HG03469 (cell line): ENCODE measurements at regions not wholly inside any gene's neighbourhood (a gene's known extent, or its start where the extent isn't known, plus 50 kb on each side); places are given as distances from the start of the nearest gene placed in this dataset.

Experiments
- ATAC-seq: cut with Tn5 transposase; IDR thresholded peaks from one replicate; pipeline ENCODE4 v1.9.1; 2021; ENCODE audit warnings: mild to moderate bottlenecking, moderate library complexity, moderate number of reproducible peaks; ENCODE audit not compliant: unreplicated experiment

DNA sequence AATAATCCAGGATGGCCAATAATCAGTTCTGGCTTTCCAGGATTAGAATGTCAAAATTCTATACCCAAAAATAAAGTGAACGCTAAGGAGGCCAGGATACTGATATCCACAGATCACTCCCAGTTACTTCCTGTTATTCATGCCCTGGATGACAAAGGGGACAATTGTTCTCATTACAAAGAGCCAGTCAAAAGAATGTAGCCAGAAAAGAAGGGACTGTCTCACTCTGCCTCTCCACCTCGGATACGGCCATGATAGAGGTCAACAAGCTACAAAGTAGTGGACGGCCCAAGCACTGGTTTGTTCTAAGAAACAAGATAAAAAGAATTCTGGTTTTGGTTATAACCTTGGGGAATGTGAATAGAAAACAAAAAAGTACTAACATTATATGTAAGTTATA lies 116.1 kb upstream of the ATF7IP start:
- ATAC-seq, result no peak

DNA sequence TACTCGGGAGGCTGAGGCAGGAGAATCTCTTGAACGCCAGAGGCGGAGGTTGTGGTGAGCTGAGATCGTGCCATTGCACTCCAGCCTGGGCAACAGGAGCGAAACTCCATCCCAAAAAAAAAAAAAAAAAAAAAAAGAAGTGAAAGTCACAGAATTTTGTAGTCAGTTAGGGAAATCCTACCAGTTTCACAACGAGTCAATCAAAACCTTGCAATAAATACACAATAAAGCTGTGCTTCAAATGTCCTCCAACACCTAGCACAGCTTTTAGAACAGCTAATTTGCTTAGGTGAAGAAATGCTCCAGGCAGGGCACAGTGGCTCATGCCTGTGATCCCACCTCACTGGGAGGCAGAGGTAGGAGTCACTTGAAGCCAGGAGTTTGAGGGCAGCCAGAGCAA lies 112.8 kb upstream of the ATF7IP start:
- ATAC-seq, result no peak

DNA sequence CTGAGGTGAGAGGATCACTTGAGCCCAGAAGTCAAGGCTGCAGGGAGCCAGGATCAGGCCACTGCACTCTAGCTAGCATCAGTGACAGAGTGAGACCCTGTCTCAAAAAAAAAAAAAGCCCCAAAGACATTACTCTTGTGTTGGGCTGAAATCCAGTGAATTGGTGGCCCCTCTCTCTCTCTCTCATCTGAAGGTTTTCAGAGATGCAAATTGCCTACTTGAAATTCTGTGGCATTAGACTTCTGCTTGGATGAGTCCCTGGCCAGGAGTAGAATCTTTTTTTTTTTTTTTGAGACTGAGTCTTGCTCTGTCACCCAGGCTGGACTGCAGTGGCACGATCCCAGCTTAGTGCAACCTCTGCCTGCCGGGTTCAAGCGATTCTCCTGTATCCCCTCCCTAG lies 112.0 kb upstream of the ATF7IP start:
- no peak for ATAC-seq

DNA sequence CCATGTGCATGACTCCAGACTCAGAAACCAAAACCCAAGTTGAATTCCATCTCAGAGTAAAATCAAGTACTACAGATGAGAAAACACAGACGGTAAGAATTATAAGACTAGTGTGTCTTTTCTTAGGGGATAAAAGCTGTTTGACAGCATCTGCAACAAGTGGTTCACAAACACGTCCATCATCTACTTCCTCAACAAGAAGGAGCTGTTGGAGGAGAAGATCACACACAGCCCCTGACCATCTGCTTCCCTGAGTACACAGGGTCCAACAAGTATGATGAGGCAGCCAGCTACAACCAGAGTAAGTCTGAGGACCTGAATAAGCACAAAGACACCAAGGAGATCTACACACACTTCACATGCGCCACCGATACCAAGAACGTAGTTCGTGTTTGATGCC lies 110.7 kb upstream of the ATF7IP start:
- ATAC-seq, result no peak

DNA sequence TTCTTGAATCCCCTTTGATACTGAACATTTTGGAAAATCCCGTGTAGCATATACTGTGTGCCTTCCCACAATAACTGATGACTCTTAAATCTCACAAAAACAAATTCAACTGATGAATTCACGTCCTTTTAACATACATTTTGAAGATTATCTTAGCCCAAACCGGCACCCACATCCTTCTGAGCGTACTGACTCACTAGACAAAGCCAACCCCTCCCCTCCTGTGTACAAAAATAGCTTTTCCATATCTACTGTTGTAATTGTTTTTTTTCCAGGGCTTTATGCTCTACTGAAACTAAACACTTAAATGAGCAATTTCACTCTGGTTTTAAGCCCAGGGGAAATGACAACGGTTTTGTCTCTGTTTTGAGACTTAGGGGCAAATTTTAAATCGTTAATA lies 109.4 kb upstream of the ATF7IP start:
- ATAC-seq, result no peak

DNA sequence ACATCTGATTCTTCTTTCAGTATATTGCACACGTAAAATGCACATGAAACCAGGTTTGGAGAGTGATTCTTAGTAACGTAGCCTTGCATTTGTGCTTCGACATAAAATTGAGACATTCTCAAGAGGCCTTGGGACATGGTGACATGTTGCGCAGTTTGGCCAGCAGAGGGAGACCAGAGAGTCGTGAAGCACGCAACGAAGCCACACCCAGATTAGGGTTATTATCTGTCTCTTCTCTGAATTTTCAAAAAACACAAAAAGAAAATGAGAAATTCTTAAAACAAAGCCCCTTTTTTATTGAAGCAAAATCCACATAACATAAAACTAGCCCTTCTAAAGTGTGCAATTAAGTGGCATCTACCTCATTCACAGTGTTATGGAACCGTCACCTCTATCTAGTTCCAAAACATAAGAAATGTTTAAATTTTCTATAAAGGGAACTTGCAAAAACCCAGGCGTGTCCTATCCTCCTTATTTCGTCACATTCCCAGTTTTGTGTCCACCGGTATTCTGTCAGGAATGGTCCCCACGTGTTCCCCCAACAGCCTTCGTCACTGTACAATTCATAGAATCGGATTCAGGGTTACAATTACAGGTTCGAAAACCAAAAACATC lies 108.8 kb upstream of the ATF7IP start:
- ATAC-seq, result peak; percentile 54

DNA sequence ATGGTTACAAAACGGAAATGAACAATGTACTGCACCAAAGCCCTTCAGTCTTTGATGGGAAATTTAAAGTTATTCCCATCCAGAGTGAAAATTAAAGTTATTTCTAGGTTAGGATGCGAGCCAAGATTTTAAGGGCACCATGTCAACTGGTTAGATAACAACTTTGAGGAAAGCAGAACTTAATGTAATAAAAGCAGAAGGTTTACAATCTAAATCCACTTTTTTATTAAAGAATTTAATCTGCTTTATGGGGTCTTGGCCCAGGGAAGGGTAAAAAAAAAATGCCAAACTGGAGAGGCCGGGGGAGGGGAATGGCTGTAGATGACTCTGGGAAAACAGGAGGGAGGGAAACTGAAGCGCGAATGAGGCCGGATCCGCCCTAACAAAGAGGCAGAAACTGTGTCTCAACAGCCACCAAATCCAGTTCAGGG lies 108.2 kb upstream of the ATF7IP start:
- no peak for ATAC-seq

DNA sequence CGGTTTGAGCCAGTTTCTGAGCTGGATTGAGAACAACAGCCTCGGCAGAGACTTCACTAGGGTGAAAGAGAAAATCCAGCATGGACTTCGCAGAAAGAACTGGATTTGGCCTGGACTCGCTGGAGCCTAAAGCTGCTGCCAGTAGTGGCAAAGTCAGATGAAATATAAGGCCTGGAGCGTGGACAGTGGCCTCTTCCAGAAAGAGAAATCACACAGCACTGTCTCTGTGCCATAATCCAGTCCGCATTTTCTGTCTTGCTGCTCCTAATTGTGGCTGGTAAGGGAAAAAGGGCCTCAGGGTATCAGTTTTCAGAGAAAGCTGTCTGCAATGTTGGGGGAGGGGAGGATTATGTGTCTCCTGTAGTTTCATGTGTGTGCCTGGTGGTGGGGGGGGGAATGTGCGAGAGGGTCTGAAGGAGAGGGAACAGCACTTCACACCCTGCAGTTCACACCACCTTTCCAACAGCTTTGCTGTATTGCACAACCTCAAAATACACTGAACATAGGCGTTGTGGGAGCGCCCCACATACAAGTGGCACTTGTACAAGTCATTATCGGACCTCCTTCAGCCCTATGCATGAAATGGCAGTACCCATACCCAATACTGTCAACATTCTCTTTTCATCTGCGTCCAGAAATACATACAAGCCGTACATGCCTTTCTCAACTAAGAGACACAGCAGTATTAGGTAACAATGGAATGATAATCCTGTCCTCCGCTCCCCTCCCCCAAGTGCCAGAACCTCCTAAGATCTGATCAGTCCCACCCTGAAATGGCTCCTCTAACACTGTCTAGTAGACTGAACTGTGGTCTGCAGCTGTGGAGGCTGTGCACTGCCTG lies 107.5 kb upstream of the ATF7IP start:
- ATAC-seq, result no peak

DNA sequence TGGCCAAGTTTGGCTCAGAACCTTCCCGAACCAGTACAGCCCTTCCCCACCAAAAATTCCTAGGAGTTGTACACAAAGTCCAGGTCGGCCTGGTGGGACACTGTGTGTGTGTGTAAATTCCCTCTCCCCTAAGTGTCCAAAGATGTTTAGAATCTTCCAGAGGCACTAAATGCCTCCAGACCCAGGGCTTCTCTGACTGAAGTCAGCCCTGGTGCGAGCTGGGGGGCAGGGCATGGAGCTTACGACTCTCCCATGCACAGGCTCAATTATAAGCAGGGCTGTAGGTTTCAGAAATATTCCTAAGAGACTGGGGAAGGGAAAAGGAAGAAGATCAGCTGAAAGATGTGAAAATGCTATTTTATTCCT lies 106.9 kb upstream of the ATF7IP start:
- no peak for ATAC-seq

DNA sequence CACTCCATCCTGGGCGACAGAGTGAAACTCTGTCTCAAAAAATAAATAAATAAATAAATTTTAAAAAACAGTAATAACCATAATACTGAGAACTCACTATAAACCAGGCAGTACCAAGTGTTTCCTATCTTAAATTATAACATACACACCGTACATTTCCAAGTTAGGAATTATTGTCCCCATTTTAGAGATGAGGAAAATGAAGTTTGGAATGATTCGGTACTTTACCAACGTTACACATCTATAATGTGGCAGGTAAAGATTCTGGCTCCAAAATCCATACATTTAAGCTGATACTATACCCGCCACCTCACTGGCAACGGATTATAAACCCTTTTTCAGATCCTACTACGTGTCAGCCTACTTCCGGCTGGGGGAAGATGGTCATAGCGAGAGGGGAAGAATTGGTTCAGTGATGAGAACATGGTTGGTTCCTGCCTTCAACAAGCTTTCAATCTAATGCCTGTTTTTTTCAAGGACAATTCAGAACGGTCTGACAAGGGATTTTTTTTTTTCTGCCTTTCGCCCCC lies 105.9 kb upstream of the ATF7IP start:
- no peak for ATAC-seq

DNA sequence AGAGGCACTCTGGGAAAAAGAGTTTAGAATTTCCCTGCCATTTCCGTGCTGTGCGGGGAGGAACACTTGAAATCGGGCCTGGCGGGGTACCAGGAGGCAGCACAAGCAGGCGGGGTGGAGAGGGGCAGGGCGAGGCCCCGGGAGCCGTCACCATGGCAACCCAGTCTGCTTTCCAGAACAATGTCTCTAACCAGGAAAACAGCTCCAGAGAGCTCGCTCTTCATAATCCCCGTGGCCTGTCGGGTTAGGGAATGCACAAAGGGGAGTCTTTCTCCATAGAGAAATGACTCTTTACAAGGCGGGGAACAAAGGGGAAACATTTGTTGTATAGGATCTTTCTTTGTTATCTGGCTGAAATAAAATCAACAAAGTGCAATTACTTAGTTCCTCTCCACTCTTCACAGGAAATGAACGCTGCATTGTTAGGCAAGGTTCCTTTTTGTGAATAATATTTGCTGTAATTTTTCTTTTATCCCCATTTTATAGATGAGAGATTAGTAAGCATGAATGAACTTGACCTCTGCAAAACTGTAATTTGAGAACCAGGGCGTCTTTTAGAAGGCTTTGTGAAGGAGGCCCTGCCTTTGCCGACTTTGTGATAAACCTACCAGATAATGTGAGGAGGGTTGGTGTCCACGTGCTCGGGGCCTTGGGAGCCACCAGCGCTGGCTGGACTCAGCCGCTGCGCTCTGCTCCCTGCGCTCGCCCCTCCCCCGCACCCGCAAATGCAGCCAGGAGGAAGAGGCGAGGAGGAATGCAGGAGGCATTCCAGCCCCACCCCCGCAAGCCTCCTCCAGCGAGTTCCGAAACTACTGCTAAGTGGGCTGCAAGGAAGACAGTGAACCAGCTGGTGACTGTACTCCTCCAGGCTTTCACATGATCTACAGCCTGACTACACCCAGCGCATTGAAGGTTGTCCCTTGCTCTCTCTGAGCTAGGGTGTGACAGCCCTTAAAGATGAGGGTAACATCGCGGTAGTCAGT lies 105.2 kb upstream of the ATF7IP start:
- ATAC-seq, result no peak

DNA sequence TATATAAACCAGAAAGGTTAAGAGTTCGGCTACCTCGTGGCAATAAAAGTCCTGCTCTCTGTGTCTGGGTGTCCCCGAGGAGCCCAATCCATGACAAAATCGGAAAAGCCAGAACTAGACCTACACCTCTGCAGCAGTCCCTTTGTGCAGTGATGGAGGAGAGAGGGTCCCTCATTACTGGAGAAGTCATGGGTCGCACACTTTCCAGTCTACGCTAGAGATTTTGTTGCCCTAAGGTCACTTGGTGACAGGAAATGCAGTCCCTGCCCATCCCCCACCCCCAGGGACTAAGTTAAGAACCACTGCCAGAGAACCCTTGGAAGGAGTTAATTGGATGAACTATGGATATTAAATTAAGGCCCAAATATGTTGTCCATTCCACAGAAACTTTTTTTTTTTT lies 104.4 kb upstream of the ATF7IP start:
- ATAC-seq, result no peak

DNA sequence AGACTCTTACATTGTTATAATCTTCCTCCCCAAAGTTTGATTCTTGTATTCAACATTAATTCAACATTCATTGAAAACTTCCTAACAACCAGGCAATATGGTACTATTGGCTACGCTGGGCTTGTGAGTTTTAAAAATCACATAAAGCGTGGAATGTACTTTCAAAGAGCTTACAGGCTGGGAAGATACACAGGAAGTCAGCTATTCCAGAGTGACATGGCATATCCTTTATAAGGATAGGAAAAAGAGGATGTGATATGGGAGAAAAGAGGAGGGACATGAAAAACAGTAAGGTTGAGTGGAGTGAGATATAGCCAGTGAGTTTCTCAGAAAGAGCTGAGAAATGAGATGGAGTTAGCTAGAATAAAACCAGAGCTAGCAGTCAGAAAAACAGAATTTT lies 103.6 kb upstream of the ATF7IP start:
- no peak for ATAC-seq

DNA sequence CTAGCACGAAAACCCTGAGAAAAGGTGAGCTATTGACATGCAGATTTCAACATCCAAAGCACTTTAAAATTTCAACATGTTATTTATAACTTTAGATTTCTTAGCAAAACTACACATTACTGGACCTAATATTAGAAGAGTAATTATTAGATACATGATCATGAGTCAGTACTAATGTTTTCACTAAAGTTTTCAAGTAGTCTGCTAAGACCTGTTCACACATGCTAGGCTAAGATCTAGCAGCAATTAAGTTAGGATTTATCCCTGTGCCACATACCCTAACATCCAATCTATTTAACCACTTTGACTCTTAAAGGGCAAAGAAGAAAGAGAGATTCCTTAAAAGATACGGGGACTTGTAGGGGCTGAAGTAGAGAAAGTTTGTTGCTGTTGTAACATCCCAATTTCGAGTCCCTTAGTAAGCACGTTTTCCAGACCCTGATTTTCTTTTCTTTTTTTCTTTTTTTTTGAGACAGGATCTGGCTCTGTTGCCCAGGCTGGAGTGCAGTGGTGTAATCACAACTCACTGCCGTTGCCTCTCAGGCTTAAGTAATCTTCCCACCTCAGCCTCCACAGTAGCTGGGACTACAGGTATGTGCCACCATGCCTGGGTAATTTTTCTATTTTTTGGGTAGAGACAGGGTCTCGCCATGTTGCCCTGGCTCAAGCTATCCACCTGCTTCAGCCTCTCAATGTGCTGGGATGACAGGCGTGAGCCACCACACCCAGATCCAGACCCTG lies 102.5 kb upstream of the ATF7IP start:
- no peak for ATAC-seq

DNA sequence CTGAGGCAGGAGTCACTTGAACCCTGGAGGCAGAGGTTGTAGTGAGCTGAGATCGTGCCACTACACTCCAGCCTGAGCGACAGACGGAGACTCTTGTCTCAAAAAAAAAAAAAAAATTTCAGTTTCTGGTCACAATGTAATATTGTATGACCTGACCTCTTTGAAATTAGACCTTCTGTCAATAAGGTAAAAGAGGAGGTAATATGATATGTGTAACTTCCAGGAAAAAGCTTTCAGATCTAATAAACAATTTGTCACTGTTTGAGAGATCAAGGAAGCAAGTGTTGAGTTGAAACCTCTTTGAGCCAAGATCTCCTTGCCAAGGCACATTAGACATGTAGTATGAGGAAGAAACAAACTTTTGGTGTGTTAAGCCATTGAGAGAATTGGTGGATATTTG lies 101.7 kb upstream of the ATF7IP start:
- ATAC-seq, result no peak

DNA sequence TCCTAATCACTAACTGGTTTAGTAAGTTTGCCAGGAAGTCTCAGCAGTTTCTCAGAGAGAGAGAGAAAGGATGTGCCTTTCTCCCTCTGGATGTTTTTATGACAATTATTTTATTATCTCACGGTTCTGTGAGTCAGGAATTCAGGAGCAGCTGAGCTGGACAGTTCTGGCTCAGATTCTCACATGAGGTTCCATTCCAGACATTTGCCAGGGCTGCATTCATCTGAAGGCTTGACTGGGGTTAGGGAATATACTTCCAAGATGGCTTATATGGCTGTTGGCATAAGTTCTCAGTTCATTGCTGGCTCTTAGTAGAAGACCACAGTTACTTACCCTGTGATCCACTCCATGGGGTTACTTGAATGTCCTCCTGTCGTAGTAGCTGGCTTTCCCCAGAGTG lies 101.2 kb upstream of the ATF7IP start:
- ATAC-seq, result no peak

DNA sequence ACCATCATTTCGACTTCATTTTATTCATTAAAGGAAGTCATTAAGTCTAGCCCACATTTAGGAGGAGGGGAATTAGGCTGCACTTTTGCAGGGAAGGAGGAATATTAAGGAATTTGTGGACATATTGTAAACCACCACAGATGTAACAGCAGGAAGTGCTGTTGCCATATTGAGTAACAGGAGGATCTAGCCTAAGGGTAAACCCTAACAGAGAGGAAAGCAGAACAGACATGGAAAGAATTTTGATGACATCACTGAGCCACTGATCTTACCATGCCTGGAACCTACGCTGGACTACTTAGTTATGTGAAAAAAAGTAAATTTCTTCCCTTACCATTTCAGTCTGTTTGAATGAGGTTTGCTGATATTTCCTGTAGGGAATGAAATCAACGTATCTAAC lies 100.7 kb upstream of the ATF7IP start:
- no peak for ATAC-seq

DNA sequence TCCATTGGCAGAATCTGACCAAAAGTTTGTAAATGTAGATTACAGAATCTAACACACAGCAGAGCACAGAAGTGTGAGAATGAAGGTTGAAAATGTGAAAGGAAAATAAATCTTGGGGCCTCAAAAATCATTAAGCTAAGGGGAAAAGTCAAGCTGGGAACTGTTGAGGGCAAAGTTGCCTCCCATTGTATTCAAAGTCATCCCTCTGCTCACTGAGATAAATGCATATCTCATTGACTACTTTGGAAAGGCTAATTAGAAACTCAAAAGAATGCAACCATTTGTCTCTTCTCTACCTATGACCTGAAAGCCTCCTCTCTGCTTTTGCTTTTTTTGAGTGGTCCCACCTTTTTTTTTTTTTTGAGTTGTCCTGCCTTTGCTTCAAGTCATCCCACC lies 97.4 kb upstream of the ATF7IP start:
- ATAC-seq, result no peak

DNA sequence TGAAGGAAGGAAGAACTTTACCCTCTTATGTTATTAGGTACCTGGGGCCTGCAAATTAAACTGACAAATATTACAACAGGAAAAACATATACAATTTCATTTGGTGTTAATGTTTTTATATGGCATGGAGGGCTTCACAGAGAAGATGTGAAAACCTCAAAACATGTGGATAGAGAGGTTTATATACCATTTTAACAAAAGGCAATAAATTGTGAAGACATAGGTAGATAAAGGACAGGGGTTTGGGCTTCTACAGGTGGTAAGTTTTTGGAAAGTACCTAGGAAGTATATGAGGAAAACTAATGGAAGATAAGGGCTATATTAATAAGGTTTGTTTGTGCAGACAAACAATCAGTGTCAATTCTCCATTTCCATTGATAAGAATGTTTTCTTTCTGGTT lies 95.1 kb upstream of the ATF7IP start:
- no peak for ATAC-seq
